Endothelial cell of umbilical vein (primary cell): ENCODE measurements at regions not wholly inside any gene's neighbourhood (a gene's known extent, or its start where the extent isn't known, plus 50 kb on each side); places are given as distances from the start of the nearest gene placed in this dataset.
"Not testable (repeated sequence)": the region's sequence is repeated elsewhere in the genome, so short reads cannot be mapped to it uniquely, and the experiment has no call there.

Experiments
- BruUV-seq: library from RNA; stranded (reverse); fragments of 400-500 nt; replicated peaks from 2 replicates; lab custom pipeline; 2021; lab: Mats Ljungman, UMichigan
- CTCF ChIA-PET: fragments of 300-600, 350-600 bp; sonication (Branson Sonifier 250); formaldehyde crosslinking; loops from one replicate; lab custom pipeline; 2021; ENCODE audit warnings: antibody characterized with exemption, inconsistent platforms; lab: Charles Lee
- POLR2A ChIA-PET: fragments of 300-600, 350-600 bp; sonication (Branson Sonifier 250); formaldehyde crosslinking; loops from one replicate; lab custom pipeline; 2021; ENCODE audit warnings: antibody characterized with exemption, inconsistent platforms; lab: Charles Lee
- DNase-seq: peaks from one replicate; pipeline ENCODE4 v3.0.0-alpha.2; 2011; ENCODE audit warnings: low read depth, low spot score
- FAIRE-seq: peaks from 2 replicates; lab custom pipeline; 2011; peaks lifted over from hg19 to GRCh38; lab: Jason Lieb, UNC
- H2AFZ ChIP-seq: 2 replicates; pipeline ENCODE4 v1.6.0; 2012; ENCODE audit warnings: low read depth, low read length, control low read depth, inconsistent platforms
- H3K27ac ChIP-seq: 2 replicates; pipeline ENCODE4 v1.5.1; 2011; ENCODE audit warnings: low read depth, mild to moderate bottlenecking, control low read depth, low read length, moderate library complexity; ENCODE audit not compliant: insufficient read depth
- H3K27me3 ChIP-seq, 2 experiments: 2 replicates each; pipeline versions ENCODE4 v1.6.0 to v1.6.1; 2011; ENCODE audit warnings: low read length in 2 of 2, mixed read lengths in 1 of 2; ENCODE audit not compliant: control insufficient read depth in 2 of 2, insufficient read depth in 2 of 2
- H3K36me3 ChIP-seq, 2 experiments: 2 replicates in 1 of 2; 3 replicates in 1 of 2; pipeline ENCODE4 v1.5.1; 2011; ENCODE audit warnings: low read length in 2 of 2, mild to moderate bottlenecking in 1 of 2, moderate library complexity in 1 of 2; ENCODE audit not compliant: control insufficient read depth in 2 of 2, insufficient read depth in 2 of 2; ENCODE audit errors: extremely low read depth in 1 of 2
- H3K4me1 ChIP-seq: 3 replicates; pipeline ENCODE4 v1.5.1; 2011; ENCODE audit warnings: mild to moderate bottlenecking, low read length; ENCODE audit not compliant: control insufficient read depth, insufficient read depth; ENCODE audit errors: extremely low read depth
- H3K4me2 ChIP-seq: 2 replicates; pipeline ENCODE4 v1.6.1; 2011; ENCODE audit warnings: low read length, control low read depth, mixed read lengths; ENCODE audit not compliant: insufficient read depth
- H3K4me3 ChIP-seq, 3 experiments: fragments of 200-600 bp in 1 of 3; sonication (generic), shearing (Covaris generic) in 1 of 3; replicated peaks in 1 of 3; 2 replicates each; pipeline ENCODE4 v1.5.1; 2011 to 2016; ENCODE audit warnings: control low read depth in 3 of 3, low read length in 3 of 3, mild to moderate bottlenecking in 2 of 3, inconsistent platforms in 1 of 3, low read depth in 1 of 3, moderate library complexity in 1 of 3; ENCODE audit not compliant: insufficient read depth in 1 of 3
- H3K79me2 ChIP-seq: 2 replicates; pipeline ENCODE4 v1.6.0; 2012; ENCODE audit warnings: low read length, inconsistent platforms; ENCODE audit not compliant: control insufficient read depth, insufficient read depth
- H3K9ac ChIP-seq: replicated peaks from 2 replicates; pipeline ENCODE3; 2011; ENCODE audit warnings: low read length, control low read depth; ENCODE audit not compliant: insufficient read depth; ENCODE audit errors: extremely low read depth
- H3K9me1 ChIP-seq: replicated peaks from 3 replicates; pipeline ENCODE4 v1.6.0; 2011; ENCODE audit warnings: mild to moderate bottlenecking, low read length; ENCODE audit not compliant: control insufficient read depth, insufficient read depth; ENCODE audit errors: extremely low read depth
- H3K9me3 ChIP-seq: replicated peaks from 2 replicates; pipeline ENCODE4 v1.5.1; 2012; ENCODE audit warnings: low read length, inconsistent platforms; ENCODE audit not compliant: control insufficient read depth, insufficient read depth
- H4K20me1 ChIP-seq: replicated peaks from 2 replicates; pipeline ENCODE3; 2011; ENCODE audit warnings: mild to moderate bottlenecking, low read length; ENCODE audit not compliant: control insufficient read depth, insufficient read depth; ENCODE audit errors: extremely low read depth
- CTCF ChIP-seq, 2 donors: IDR thresholded peaks; 1 replicate in 1 of 2; 2 replicates in 1 of 2; pipeline ENCODE4 v1.5.1; 2011; ENCODE audit warnings: low read length in 2 of 2, mild to moderate bottlenecking in 2 of 2, moderate library complexity in 2 of 2, control low read depth in 1 of 2, inconsistent platforms in 1 of 2, low read depth in 1 of 2; ENCODE audit not compliant: insufficient read depth in 1 of 2; ENCODE audit errors: extremely low read depth in 1 of 2
- EZH2 ChIP-seq: IDR thresholded peaks from 2 replicates; pipeline ENCODE4 v1.6.1; 2012; ENCODE audit warnings: borderline replicate concordance, low read depth, mild to moderate bottlenecking, moderate library complexity, low read length, inconsistent platforms; ENCODE audit not compliant: severe bottlenecking
- FOS ChIP-seq: IDR thresholded peaks from 2 replicates; pipeline ENCODE4 v1.6.1; 2011; ENCODE audit warnings: mild to moderate bottlenecking, low read length, moderate library complexity, borderline replicate concordance; ENCODE audit not compliant: insufficient read depth
- GATA2 ChIP-seq: IDR thresholded peaks from 2 replicates; pipeline ENCODE4 v1.7.0; 2011; ENCODE audit warnings: low read depth, mild to moderate bottlenecking, moderate library complexity, mixed read lengths, low read length; ENCODE audit not compliant: insufficient read length, insufficient read depth
- JUN ChIP-seq: IDR thresholded peaks from 2 replicates; pipeline ENCODE4 v1.6.1; 2011; ENCODE audit warnings: borderline replicate concordance, low read depth; ENCODE audit not compliant: insufficient read length, insufficient read depth
- MYC ChIP-seq: IDR thresholded peaks from one replicate; pipeline ENCODE4 v1.6.1; 2011; ENCODE audit warnings: mild to moderate bottlenecking, low read depth, low read length
- POLR2A ChIP-seq: IDR thresholded peaks from 2 replicates; pipeline ENCODE4 v1.6.1; 2012; ENCODE audit warnings: low read depth, mild to moderate bottlenecking, control low read depth, low read length
- POLR2AphosphoS5 ChIP-seq: IDR thresholded peaks from 2 replicates; pipeline ENCODE4 v1.6.1; 2012; ENCODE audit warnings: low read depth, mild to moderate bottlenecking, control low read depth, low read length, moderate library complexity; ENCODE audit not compliant: insufficient read depth
- dilution Hi-C: fragments of 300-500 bp; cut with MboI; formaldehyde crosslinking; loops from one replicate; pipeline ENCODE4 v1.15.0; 2019; ENCODE audit warnings: low sequenced_read_pairs; ENCODE audit not compliant: extremely low pct_ligation_motif_present
- intact Hi-C: fragments of 100-400 bp; cut with micrococcal nuclease; formaldehyde crosslinking; loops from one replicate; pipeline ENCODE4 v1.10.0; 2022
- TF ChIP-seq, protein P1 (sequence below): IDR thresholded peaks from 2 replicates; pipeline ENCODE4 v1.6.1; 2011; ENCODE audit not compliant: insufficient read depth, insufficient read length

DNA sequence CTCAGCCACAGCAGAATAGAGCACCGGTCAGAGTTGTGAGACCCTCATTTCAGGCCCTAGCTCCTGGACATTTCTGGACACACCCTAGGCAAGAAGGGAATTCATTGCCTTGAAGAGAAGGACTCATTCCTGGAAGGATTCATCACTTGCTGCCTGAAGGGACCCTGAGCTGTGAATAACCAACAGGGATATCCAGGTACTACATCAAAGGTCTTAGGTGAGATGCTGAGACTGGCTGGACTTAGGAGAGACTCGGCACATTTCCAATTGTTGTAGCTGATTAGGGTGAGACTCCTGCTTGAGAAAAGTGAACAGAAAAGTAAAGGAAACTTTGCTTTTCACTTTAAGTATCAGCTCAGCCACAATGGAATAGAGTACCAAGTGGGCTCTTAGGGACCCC lies 208.1 kb upstream of the CDKN2B start:
- ChIA-PET POLR2A (no interaction called here), CTCF (interaction anchor here (1.2 to 2.0 kb wide), 6 partner anchors 10 to 208 kb away, joined by 3 to 6 read pairs (median 6); partner anchors contain the start of gene CDKN2B)
- Histone ChIP-seq H3K27me3 (no peaks in the 10 kb centered on the region), H3K9me3 (no peaks in the 10 kb centered on the region), H3K9ac (no peak overlapping the region), H3K4me2 (no peak overlapping the region), H3K79me2 (no peaks in the 10 kb centered on the region), H3K36me3 (no peaks in the 10 kb centered on the region), H3K4me1 (peaks cover 10% of the 10 kb centered on the region), H2AFZ (no peak overlapping the region), H4K20me1 (no peaks in the 10 kb centered on the region), H3K4me3 (no peak overlapping the region), H3K9me1 (no peaks in the 10 kb centered on the region), H3K27ac (no peak overlapping the region)
- dilution Hi-C loops, result no loop called here
- DNase-seq (no peak), FAIRE-seq (no peak)
- TF ChIP-seq CTCF (IDR thresholded peaks at IDR 0.05; ENCODE audit: extremely low read depth in 1 of 2, insufficient read depth in 1 of 2, low read depth in 1 of 2, low read length in 2 of 2) (no peak), EZH2 (no peak), MYC (no peak), POLR2AphosphoS5 (no peak), GATA2 (no peak), POLR2A (no peak), FOS (no peak), JUN (no peak)
- TF ChIP-seq, protein P1, sequence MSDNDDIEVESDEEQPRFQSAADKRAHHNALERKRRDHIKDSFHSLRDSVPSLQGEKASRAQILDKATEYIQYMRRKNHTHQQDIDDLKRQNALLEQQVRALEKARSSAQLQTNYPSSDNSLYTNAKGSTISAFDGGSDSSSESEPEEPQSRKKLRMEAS, result no peak
- intact Hi-C loops, result no loop called here
- no TSS peak for BruUV-seq

DNA sequence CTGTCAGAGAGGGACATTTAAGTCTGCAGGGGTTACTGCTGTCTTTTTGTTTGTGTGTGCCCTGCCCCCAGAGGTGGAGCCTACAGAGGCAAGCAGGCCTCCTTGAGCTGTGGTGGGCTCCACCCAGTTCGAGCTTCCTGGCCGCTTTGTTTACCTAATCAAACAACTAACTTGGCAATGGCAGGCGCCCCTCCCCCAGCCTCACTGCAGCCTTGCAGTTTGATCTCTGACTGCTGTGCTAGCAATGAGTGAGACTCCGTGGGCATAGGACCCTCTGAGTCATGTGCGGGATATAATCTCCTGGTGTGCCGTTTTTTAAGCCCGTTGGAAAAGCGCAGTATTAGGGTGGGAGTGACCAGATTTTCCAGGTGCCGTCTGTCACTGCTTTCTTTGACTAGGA lies 216.8 kb upstream of the CDKN2B start:
- H2AFZ ChIP-seq, H4K20me1 ChIP-seq, H3K79me2 ChIP-seq, H3K4me3 ChIP-seq, H3K9me1 ChIP-seq, intact Hi-C loops, H3K4me1 ChIP-seq, H3K27ac ChIP-seq, H3K4me2 ChIP-seq, DNase-seq, dilution Hi-C loops, POLR2A ChIA-PET, H3K36me3 ChIP-seq, BruUV-seq, H3K27me3 ChIP-seq, H3K9ac ChIP-seq, FAIRE-seq, H3K9me3 ChIP-seq: not testable (repeated sequence)
- CTCF ChIA-PET, result interaction anchor here (1.5 to 1.7 kb wide), 2 partner anchors 14 to 414 kb away, joined by 3 to 5 read pairs; no protein-coding TSS in a partner anchor
